Inflammatory macrophage (primary cell): ENCODE measurements at regions not wholly inside any gene's neighbourhood (a gene's known extent, or its start where the extent isn't known, plus 50 kb on each side); places are given as distances from the start of the nearest gene placed in this dataset.

ENCODE experiments used
- DNase-seq, 2 donors: peaks; one replicate each; pipeline ENCODE4 v3.0.0-alpha.2; 2020 to 2022

GRCh38 chr3:21357241-21357640, 393.8 kb downstream of the ZNF385D start:
- DNase-seq = no peak

DNA sequence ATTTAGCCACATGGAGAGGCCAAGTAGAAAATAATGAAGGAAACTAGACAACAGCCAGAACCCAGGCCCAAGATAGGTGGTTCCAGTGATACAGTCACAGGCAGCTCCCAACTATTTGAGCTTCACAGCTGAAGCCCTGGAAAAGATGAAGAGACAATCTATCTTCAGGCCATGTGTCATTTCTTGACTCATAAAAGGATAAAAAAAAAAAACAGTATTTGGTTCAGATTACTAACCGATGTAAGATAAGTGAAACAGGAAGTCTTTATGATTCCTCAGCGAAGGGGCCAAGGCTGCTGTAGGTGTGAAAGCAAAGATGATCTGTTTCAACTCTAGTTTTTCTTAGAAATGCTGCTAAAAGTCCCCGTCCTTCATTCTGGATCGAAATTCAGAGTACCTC, 394.6 kb downstream of the ZNF385D start:
- no peak for DNase-seq

DNA sequence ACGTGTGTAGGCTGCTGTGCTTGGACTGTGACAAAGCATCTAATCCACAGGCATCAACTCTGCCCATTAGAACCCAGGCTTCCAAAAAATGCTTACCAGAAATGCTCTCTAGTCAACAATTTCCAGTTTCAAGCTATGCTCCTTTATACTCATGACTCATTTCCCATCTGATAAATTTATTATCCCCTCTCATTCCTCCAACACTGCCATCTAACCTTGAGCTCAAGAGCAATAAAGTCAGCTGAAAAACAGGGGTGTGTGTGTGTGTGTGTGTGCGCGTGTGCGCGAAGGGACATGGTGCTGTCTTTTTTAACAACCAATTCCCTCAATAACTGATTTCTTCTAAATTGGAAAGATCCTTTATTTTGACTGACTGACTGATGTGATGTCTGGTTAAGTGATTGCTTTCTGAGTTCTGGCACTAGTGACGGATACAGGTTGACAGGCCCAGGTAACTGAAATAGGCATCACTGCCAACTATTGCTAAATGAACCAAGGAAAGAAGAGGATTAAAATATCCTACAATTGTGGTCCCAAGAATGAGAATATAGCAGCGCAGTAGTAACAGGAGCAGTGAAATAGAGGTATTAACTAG, 405.5 kb downstream of the ZNF385D start:
- DNase-seq = no peak

DNA sequence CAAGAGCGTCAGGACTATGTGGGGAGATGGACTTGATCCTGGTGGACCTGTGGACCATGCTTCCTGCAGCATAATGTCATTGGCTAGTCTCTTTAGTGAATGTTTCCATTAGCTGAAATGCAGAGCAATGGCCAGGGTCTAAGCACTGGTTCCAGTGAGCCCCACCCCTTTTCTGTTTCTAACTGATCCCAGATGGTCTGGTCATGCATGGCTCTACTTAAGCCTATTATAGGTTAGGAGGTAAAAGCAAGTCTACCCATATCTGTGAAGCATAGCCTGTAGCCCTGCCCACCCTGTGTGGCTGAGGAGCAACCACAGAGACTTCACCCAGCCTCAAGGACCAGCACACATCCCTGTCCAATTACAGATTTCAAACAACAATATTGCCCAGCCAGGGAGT, 419.2 kb downstream of the ZNF385D start:
- no peak for DNase-seq

DNA sequence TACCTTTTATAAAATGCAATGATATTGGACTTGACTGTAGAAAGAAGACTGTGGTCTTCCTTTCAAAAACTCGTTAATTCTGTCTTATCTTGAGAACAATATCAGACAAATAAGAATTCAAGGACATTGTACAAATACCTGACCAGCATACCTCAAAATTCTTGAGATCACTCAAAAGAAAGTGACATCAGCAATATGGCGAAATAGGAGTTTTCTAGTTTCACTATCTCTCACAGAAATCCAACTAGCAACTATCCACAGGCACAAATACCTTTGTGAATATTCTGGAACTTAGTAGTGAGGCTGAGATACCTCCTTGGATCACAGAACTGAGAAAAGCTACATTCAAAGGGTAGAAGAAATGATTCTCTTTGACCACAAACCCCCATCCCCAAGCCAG, 419.7 kb downstream of the ZNF385D start:
- DNase-seq = no peak

DNA sequence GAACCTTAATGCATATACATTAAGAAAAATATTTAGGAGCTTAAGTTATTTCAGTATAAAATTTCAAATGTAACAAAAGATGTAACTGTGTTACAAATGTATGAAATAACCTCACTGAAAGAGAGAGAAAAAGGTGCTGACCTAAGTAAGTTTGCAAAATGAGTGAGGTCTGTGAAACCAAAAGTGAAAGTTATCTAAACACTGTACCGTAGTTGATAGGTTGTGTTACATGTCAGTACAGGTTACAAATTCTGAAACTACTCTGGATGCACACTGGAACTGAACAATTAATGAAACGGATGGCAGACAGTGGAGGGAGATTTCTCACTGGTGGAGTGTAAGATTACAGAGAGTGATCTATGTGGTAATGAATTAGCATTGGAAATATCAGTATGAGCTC, 420.7 kb downstream of the ZNF385D start:
- DNase-seq = no peak

- DNase-seq = no peak
These were observed 422.2 kb downstream of the ZNF385D start for GRCh38 chr3:21328711-21329390.

GRCh38 chr3:21326704-21327475, 424.1 kb downstream of the ZNF385D start:
- no peak for DNase-seq

GRCh38 chr3:21314688-21315087, 436.3 kb downstream of the ZNF385D start:
- DNase-seq = no peak

DNA sequence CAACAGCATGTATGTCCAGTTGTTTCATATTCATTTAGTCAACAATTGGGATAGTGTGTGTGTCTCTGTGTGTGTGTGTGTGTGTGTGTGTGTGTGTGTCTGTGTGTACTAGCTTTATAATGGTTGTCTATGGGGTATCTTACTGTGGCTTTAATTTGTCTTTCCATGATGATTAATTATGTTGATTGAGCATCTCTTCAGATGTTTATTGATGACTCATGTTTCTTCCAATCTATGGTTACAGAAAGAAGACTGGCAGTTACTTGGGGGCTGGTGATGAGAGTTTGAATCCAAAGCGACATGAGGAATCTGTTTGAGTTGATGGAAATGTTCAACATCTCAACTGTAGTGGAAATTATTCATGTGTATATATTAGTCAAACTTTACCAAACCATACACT, 440.1 kb downstream of the ZNF385D start:
- no peak for DNase-seq

DNA sequence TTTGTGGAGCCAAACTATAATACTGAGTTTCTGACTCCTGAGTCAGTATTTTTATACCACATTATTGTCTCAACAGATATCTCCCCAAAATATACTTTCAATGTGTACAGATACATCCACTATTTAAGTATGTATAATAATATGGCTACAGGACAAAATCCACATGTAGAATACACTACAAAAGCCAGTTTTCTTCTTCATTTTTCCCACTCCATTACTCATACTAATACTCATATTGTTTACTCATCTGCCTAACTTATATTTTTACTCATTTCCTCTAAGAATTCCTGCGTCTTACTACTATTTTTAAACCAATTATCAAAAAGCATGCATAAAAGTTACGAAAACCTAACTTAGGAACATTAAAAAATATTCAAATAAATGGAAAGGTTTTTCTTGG, 440.8 kb downstream of the ZNF385D start:
- DNase-seq = no peak

GRCh38 chr3:21297304-21297703, 453.7 kb downstream of the ZNF385D start:
- DNase-seq = no peak

GRCh38 chr3:21294768-21295167, 456.2 kb downstream of the ZNF385D start:
- no peak for DNase-seq

DNA sequence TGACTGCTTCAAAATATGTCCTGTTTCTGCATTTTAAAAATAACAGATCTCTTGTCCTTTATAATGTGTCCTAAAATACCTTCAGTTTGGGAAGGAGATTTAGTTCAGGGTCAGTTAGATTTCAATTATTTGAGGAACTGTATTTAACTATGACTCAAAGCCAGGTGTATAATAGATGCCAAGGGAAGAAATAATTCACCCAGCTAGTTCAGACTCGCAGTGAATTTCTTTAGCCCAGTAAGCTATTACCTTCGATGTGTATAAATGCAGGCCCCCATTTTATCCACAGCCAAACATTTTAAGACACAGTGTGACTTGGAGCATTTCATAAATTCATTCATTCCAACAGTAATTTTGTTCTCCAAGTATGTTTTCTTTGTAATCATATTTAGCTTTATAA, 458.0 kb downstream of the ZNF385D start:
- DNase-seq = no peak

- no peak for DNase-seq
These were observed 460.5 kb downstream of the ZNF385D start for GRCh38 chr3:21290557-21290956.

DNA sequence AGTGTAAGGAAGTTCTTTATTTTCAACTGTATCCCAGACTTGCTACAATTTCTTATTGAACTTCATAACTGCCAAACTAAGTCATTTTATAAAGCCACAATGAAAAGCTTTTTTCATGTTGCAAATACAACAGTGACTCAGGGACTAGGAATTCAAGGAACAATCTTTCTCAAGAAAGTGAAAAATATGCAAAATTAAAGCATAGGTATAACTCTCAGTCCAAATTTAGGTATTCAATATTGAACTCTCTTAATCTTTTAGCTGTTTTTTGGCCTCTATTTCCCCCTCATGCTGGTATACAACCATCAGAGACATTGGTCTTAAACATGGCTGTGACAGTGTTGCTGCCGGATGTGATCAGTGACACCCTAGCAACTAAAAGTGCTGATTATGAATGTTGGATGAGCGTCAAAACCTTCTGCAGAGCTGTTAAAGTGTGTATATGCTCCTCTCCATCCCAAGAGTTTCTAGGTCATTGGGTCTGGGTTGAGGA, 476.9 kb downstream of the ZNF385D start:
- DNase-seq = no peak

GRCh38 chr3:21273259-21274025, 477.6 kb downstream of the ZNF385D start:
- DNase-seq = no peak

- no peak for DNase-seq
These were observed 479.4 kb downstream of the ZNF385D start for GRCh38 chr3:21271606-21272016.

GRCh38 chr3:21269882-21270281, 481.1 kb downstream of the ZNF385D start:
- no peak for DNase-seq

- DNase-seq = no peak
These were observed 490.5 kb downstream of the ZNF385D start for GRCh38 chr3:21260507-21260906.

GRCh38 chr3:21259896-21260295, 491.1 kb downstream of the ZNF385D start:
- no peak for DNase-seq

GRCh38 chr3:21256932-21257331, 494.1 kb downstream of the ZNF385D start:
- no peak for DNase-seq

DNA sequence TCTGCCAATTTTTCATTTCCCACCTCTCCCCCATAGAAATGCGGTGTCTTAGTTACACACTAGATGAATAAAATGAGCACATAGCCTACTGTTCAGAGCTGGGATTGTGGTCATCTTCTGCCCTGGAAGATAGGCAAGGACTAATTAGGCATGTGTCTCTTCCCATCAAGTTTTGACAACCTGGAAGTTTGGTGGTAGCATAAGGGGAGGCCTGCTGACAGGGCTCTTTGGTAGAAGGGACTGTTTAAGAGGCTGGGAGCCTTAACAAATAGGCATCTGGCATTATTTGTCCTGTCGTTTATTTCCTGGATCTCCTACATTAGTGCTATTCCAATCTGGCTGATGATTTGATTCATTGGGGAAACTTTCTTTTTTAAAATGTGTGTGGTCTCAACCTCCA, 512.3 kb downstream of the ZNF385D start:
- no peak for DNase-seq
